ENCODE measurements at regions not wholly inside any gene's neighbourhood (a gene's known extent, or its start where the extent isn't known, plus 50 kb on each side); places are given as distances from the start of the nearest gene placed in this dataset.

DNA sequence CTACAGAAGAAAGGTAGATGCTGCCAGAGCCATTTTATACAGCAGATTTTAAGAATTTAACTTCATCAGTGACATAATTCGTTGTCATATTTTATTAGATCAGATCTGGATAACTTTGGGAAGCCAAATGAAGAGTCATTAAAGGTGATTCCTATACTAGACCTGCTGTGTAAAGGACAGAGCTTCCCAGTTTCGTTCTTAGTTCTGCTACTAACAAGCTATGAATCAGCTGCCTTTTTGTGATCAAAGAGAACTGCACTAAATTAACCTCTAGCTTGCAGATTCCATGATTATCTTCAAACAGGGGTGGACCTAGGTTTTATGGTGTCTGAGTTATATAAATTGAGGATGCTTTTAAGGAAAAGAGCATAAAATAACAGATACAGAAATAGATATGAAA is 926.5 kb upstream of the ACVR2A start:
- TF ChIP-seq, protein P1, sequence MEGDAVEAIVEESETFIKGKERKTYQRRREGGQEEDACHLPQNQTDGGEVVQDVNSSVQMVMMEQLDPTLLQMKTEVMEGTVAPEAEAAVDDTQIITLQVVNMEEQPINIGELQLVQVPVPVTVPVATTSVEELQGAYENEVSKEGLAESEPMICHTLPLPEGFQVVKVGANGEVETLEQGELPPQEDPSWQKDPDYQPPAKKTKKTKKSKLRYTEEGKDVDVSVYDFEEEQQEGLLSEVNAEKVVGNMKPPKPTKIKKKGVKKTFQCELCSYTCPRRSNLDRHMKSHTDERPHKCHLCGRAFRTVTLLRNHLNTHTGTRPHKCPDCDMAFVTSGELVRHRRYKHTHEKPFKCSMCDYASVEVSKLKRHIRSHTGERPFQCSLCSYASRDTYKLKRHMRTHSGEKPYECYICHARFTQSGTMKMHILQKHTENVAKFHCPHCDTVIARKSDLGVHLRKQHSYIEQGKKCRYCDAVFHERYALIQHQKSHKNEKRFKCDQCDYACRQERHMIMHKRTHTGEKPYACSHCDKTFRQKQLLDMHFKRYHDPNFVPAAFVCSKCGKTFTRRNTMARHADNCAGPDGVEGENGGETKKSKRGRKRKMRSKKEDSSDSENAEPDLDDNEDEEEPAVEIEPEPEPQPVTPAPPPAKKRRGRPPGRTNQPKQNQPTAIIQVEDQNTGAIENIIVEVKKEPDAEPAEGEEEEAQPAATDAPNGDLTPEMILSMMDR (IDR thresholded peaks at IDR 0.05) = no peak
- no peak for TF ChIP-seq POLR2A (IDR thresholded peaks at IDR 0.05)
